KMS-11 (cell line): ENCODE measurements at regions not wholly inside any gene's neighbourhood (a gene's known extent, or its start where the extent isn't known, plus 50 kb on each side); places are given as distances from the start of the nearest gene placed in this dataset.
"Not testable (repeated sequence)": the region's sequence is repeated elsewhere in the genome, so short reads cannot be mapped to it uniquely, and the experiment has no call there.

Source experiments
- H2AFZ ChIP-seq: fragments of 200-600 bp; sonication (generic); 2 replicates; pipeline ENCODE4 v1.6.1; 2016; ENCODE audit warnings: antibody characterized with exemption, mixed run types, low read depth
- H3K27ac ChIP-seq: fragments of 200-600 bp; sonication (generic); 2 replicates; pipeline ENCODE4 v1.6.1; 2016; ENCODE audit warnings: mild to moderate bottlenecking, mixed run types
- H3K27me3 ChIP-seq: fragments of 200-600 bp; sonication (generic); 2 replicates; pipeline ENCODE4 v1.6.1; 2017; ENCODE audit warnings: mild to moderate bottlenecking, low read depth, mixed run types, moderate library complexity; ENCODE audit not compliant: insufficient read depth
- H3K36me3 ChIP-seq: fragments of 200-600 bp; sonication (generic); 2 replicates; pipeline ENCODE4 v1.6.1; 2017; ENCODE audit warnings: mild to moderate bottlenecking, mixed run types; ENCODE audit not compliant: insufficient read depth
- H3K4me1 ChIP-seq: fragments of 200-600 bp; sonication (generic); 2 replicates; pipeline ENCODE4 v1.6.1; 2016; ENCODE audit warnings: mild to moderate bottlenecking, low read depth, mixed run types; ENCODE audit not compliant: poor library complexity, severe bottlenecking
- H3K4me2 ChIP-seq: fragments of 200-600 bp; sonication (generic); 2 replicates; pipeline ENCODE4 v1.7.0; 2016; ENCODE audit warnings: mild to moderate bottlenecking, mixed run types
- H3K4me3 ChIP-seq: fragments of 200-600 bp; sonication (generic); IDR thresholded peaks from 2 replicates; pipeline ENCODE4 v1.6.1; 2017; ENCODE audit warnings: low read depth, low read length, mixed read lengths; ENCODE audit not compliant: insufficient read depth
- H3K79me2 ChIP-seq: fragments of 200-600 bp; sonication (generic); 2 replicates; pipeline ENCODE4 v1.6.1; 2016; ENCODE audit warnings: low read depth, mixed run types; ENCODE audit not compliant: insufficient read depth
- H3K9ac ChIP-seq: fragments of 200-600 bp; sonication (generic); 2 replicates; pipeline ENCODE4 v1.6.1; 2016; ENCODE audit warnings: mild to moderate bottlenecking, mixed run types
- H4K20me1 ChIP-seq: fragments of 200-600 bp; sonication (generic); 2 replicates; pipeline ENCODE4 v1.6.1; 2016; ENCODE audit warnings: mild to moderate bottlenecking, mixed run types; ENCODE audit not compliant: insufficient read depth
- CTCF ChIP-seq: fragments of 200-600 bp; sonication (generic); conservative IDR thresholded peaks from 2 replicates; pipeline ENCODE4 v1.6.1; 2017; ENCODE audit warnings: low read depth, mild to moderate bottlenecking, antibody characterized with exemption, low read length, moderate library complexity, mixed read lengths

- no peak overlapping the region for H3K4me2 ChIP-seq
- H3K27ac ChIP-seq = no peak overlapping the region
- H3K27me3 ChIP-seq = no peaks in the 10 kb centered on the region
- no peak overlapping the region for H2AFZ ChIP-seq
- no peak overlapping the region for H3K9ac ChIP-seq
- no peak for TF ChIP-seq CTCF
- H3K36me3 ChIP-seq = no peaks in the 10 kb centered on the region
- H3K4me3 ChIP-seq = no peak overlapping the region
- no peaks in the 10 kb centered on the region for H4K20me1 ChIP-seq
- H3K4me1 ChIP-seq = no peaks in the 10 kb centered on the region
- no peaks in the 10 kb centered on the region for H3K79me2 ChIP-seq
Observed at GRCh38 chr2:176424746-176425145, 155.5 kb downstream of the MTX2 start.

- Histone ChIP-seq H3K4me2 (no peak overlapping the region), H3K36me3 (no peaks in the 10 kb centered on the region), H3K27me3 (no peaks in the 10 kb centered on the region), H3K9ac (no peak overlapping the region), H2AFZ (no peak overlapping the region), H3K27ac (no peak overlapping the region), H3K4me1 (no peaks in the 10 kb centered on the region), H4K20me1 (no peaks in the 10 kb centered on the region), H3K79me2 (no peaks in the 10 kb centered on the region), H3K4me3 (no peak overlapping the region)
- no peak for TF ChIP-seq CTCF
Observed at GRCh38 chr2:176427549-176427948, 158.3 kb downstream of the MTX2 start.

DNA sequence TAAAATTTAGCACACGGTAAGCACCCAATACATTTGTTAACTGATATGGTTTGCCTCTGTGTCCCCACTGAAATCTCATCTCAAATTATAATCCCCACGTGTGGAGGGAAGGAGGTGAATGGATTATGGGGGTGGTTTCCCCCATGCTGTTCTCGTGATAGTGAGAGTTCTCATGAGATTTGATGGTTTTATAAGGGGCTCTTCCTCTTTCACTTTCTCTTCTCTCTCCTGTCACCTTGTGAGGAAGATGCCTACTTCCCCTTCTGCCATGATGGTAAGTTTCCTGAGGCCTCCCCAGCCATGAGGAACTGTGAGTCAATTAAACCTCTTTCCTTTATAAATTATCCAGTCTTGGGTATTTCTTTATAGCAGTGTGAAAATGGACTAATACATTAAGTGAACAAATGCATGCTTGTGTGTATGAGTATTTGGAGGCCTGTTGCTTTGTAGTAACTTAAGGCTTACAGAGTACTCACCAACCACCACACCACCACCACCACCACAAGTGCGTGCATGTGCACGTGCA, 159.8 kb downstream of the MTX2 start:
- H3K27me3 ChIP-seq, H2AFZ ChIP-seq, H3K27ac ChIP-seq, H3K9ac ChIP-seq, H3K79me2 ChIP-seq, H3K4me2 ChIP-seq, H3K4me3 ChIP-seq, H3K36me3 ChIP-seq, H4K20me1 ChIP-seq, H3K4me1 ChIP-seq: not testable (repeated sequence)

GRCh38 chr2:176432434-176432833, 163.2 kb downstream of the MTX2 start:
- Histone ChIP-seq H3K27me3 (no peaks in the 10 kb centered on the region), H3K36me3 (no peaks in the 10 kb centered on the region), H3K4me2 (no peak overlapping the region), H3K9ac (no peak overlapping the region), H3K79me2 (no peaks in the 10 kb centered on the region), H2AFZ (no peak overlapping the region), H3K4me1 (no peaks in the 10 kb centered on the region), H3K4me3 (no peak overlapping the region), H3K27ac (no peak overlapping the region), H4K20me1 (no peaks in the 10 kb centered on the region)
- TF ChIP-seq CTCF = no peak

- Histone ChIP-seq H2AFZ (no peak overlapping the region), H3K79me2 (no peaks in the 10 kb centered on the region)
Observed at GRCh38 chr2:176435729-176436128, 166.5 kb downstream of the MTX2 start.

More at GRCh38 chr2:176435729-176436128, 166.5 kb downstream of the MTX2 start:
- no peaks in the 10 kb centered on the region for H4K20me1 ChIP-seq
- H3K36me3 ChIP-seq = no peaks in the 10 kb centered on the region
- no peak overlapping the region for H3K27ac ChIP-seq
- no peak for TF ChIP-seq CTCF
- no peak overlapping the region for H3K4me3 ChIP-seq
- no peaks in the 10 kb centered on the region for H3K4me1 ChIP-seq
- no peak overlapping the region for H3K4me2 ChIP-seq
- H3K9ac ChIP-seq = no peak overlapping the region
- no peaks in the 10 kb centered on the region for H3K27me3 ChIP-seq
